Femur (tissue), 1 donor: ENCODE measurements at regions not wholly inside any gene's neighbourhood (a gene's known extent, or its start where the extent isn't known, plus 50 kb on each side); places are given as distances from the start of the nearest gene placed in this dataset.

Source experiments
- DNase-seq: peaks from one replicate; pipeline ENCODE4 v3.0.0-alpha.2; 2017

- no peak for DNase-seq
Observed at GRCh38 chr13:62092536-62092935, 676.9 kb upstream of the PCDH20 start.

- no peak for DNase-seq
Observed at GRCh38 chr13:62088165-62088564, 672.5 kb upstream of the PCDH20 start.

DNA sequence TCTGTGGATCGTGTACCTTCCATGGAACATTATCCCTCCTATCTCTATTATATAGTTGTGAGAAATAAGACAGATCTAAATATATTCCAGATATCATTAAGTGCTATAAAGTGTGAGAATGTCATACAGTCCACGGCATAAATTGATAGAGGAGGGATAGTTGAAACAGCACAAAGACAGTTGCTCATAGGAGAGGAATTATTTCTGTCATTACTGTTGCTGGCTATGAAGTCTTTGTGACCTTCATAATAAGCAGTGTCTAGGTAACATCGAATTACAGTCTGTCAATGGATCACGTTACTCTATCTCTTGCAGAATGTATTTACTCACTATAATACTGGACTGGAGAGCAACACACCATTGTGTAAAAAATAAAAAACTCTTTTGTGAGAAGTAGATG lies 671.5 kb upstream of the PCDH20 start:
- no peak for DNase-seq

GRCh38 chr13:62085337-62086229 lies 669.9 kb upstream of the PCDH20 start:
- DNase-seq, result no peak

DNA sequence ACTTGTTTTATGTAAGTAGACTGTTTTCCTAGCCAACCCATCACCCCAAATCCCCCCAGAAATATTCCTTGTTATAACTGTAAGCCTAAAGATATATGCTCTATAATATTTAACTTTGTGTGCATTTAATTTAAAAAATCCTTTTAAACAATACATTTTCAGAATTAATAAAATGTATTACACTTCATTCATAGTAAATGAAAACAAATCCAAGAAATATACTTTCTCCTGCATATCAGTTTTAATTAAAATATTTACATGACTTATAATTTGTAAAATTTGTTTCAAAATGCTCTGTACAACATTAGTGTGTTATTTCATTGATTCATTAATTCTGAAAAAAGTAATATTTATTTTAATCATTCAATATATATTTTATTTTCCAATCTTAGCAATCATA lies 669.1 kb upstream of the PCDH20 start:
- no peak for DNase-seq

DNA sequence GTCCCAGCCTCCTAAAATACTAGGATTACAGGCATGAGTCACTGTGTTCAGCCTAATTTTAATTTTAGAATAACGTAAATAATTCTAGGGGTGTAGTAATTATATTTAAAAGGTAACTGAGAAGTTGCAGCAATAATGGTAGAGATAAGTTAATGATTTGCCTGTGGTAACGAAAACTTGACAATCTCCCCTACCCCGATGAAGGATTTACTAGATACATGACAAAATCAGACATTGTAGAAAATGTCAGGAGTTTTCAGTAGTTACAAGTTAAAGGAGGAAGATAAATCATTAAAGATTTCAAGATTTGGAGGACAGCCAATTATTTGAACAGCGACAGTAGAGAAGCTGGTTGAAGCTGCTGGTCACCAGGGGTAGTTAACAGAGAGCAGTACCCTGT lies 652.2 kb upstream of the PCDH20 start:
- DNase-seq, result no peak

GRCh38 chr13:62065016-62065415 lies 649.4 kb upstream of the PCDH20 start:
- DNase-seq, result no peak

GRCh38 chr13:62061751-62062150 lies 646.1 kb upstream of the PCDH20 start:
- DNase-seq, result no peak

- no peak for DNase-seq
Observed at GRCh38 chr13:62060570-62060969, 644.9 kb upstream of the PCDH20 start.

GRCh38 chr13:62057286-62057685 lies 641.6 kb upstream of the PCDH20 start:
- DNase-seq, result no peak

- no peak for DNase-seq
Observed at GRCh38 chr13:62049992-62050391, 634.3 kb upstream of the PCDH20 start.

- DNase-seq, result no peak
Observed at GRCh38 chr13:62046512-62046911, 630.9 kb upstream of the PCDH20 start.

DNA sequence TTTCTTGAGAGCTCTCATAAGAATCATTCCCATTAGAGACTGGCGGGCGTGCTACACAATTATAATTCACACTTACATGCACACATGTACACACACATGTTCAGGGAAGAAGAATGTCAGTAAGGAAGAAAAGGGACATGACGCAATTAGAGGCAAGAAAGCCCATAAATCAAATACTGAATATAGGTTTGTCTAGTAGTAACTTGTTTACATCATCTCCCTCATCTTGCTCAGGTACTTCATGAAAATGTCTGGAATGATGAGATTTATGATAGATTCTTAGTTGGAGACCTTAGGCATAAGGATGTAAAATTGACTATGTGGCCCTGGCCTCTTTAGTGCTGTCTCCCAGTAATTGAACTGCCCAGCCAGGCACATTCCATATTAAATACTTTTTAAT lies 628.0 kb upstream of the PCDH20 start:
- DNase-seq, result no peak

- DNase-seq, result no peak
Observed at GRCh38 chr13:62040806-62041205, 625.2 kb upstream of the PCDH20 start.

- no peak for DNase-seq
Observed at GRCh38 chr13:62040078-62040477, 624.4 kb upstream of the PCDH20 start.

DNA sequence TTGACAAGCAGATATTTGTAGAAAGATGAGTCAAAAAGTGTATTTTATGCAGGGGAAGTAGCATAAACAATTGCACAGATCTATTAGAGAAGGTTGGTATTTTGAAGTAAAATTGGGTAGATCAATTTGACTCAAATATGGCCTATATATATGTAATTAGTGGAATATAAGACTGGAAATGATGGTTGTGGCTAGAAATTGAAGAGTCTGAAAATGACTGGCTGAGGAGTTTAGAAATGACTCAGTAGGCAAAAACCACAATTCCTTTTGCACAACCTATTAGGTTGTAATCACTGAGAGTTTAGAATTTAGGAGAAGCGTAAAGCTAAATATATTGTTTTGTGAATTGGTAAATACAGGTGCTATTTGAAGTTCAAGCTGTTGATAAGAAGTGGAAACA lies 622.6 kb upstream of the PCDH20 start:
- no peak for DNase-seq

GRCh38 chr13:62035981-62036380 lies 620.3 kb upstream of the PCDH20 start:
- no peak for DNase-seq

- DNase-seq, result no peak
Observed at GRCh38 chr13:62033934-62034333, 618.3 kb upstream of the PCDH20 start.

DNA sequence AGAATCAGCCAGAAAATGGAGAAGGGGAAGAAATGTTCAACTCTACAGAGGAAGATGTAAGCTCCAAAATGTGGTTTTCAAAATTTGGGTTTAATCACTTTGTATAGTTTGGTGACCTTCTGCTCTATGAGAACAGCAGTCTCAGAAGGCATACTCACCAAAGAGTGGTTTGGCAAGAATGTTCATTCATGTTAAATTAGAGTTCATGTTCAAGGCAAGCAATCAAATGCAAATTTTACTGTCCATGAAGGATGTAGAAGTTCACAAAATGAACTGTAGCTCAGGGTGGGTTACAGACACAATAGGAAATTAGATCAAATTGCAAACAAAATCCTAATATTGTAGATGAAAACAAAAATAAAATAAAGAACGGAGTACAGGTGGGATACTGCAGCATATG lies 606.7 kb upstream of the PCDH20 start:
- no peak for DNase-seq

- DNase-seq, result no peak
Observed at GRCh38 chr13:62019858-62020257, 604.2 kb upstream of the PCDH20 start.

- DNase-seq, result no peak
Observed at GRCh38 chr13:62014299-62014698, 598.6 kb upstream of the PCDH20 start.

GRCh38 chr13:62003452-62003851 lies 587.8 kb upstream of the PCDH20 start:
- DNase-seq, result no peak

DNA sequence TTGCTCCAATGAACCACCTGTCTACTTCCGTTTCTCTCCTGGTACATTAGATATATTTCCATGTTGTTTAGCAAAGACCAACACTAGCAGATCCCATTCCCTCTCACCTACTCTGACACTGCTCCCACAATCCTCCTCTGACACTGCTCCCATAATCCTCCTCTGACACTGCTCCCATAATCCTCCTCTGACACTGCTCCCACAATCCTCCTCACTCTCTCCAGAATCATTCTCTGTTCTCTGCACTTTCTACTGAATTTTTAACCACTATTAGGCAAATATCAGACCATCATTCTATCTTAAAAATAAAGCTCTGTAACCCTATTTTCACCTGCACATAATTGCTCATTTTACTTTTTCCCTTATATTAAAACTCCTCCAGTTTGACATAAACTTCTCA lies 578.5 kb upstream of the PCDH20 start:
- DNase-seq, result no peak

DNA sequence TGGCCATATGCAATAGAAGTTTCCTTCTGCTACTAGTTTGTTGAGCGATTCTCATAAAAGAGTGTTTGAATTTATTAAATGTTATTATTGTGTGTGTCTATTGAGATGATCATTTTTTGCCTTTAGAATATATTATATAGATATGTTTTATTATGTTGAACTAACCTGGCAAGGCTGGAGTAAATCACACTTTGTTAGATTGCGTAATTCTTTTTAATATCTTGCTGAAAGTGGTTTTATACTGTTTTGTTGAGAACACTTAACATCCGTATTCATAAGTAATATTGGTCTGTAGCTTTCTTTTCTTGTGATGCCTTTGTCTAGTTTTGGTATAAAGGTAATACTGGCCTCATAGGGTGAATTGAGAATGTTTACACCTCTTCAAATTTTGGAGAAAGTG lies 574.3 kb upstream of the PCDH20 start:
- no peak for DNase-seq

GRCh38 chr13:61988810-61989209 lies 573.2 kb upstream of the PCDH20 start:
- no peak for DNase-seq
